Renal cortex interstitium (tissue), 11 donors: ENCODE measurements at regions not wholly inside any gene's neighbourhood (a gene's known extent, or its start where the extent isn't known, plus 50 kb on each side); places are given as distances from the start of the nearest gene placed in this dataset.

ENCODE experiments used
- DNase-seq, 11 donors: peaks; one replicate each; pipeline ENCODE4 v3.0.0-alpha.2; 2013; ENCODE audit warnings: low read depth in 9 of 11, low spot score in 4 of 11; ENCODE audit errors: extremely low read depth in 1 of 11

DNA sequence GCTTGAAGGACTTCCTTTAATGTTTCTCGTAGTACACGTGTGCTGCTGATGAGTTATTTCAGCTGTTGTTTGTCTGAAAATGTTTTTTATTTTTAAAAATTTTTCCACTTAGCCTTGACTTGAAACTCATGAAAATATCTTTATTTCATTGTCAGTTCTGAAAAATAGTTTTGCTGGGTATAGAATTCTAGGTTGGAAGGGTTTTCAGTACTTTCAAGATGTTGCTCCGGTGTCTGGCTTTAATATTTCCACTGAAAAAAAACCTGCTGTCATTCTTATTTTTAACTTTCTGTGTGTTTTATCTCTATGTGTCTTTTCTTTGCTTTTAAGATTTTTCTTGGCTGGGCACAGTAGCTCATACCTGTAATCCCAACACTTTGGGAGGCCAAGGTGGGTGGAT is 103.8 kb downstream of the UNCX start:
- no peak for DNase-seq

DNA sequence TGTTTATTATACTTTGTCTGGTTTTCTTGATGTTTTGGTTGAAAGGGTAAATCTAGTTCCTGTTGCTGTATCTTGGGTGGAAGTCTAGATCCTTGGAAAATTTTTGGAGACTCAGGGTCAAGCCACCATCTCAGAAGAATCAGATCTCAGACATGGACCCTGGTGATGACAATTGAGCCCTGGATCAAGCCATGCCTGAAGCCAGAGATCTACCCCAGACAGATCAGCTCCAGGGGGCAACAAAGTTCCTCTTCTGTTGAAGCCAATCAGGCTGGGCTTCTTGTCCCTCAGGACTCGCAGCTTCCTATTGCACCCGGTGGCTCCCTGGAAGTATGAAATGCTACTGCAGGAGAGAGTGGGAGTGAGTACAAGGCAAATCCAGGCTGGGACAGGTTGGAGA is 106.9 kb downstream of the UNCX start:
- DNase-seq = no peak

DNA sequence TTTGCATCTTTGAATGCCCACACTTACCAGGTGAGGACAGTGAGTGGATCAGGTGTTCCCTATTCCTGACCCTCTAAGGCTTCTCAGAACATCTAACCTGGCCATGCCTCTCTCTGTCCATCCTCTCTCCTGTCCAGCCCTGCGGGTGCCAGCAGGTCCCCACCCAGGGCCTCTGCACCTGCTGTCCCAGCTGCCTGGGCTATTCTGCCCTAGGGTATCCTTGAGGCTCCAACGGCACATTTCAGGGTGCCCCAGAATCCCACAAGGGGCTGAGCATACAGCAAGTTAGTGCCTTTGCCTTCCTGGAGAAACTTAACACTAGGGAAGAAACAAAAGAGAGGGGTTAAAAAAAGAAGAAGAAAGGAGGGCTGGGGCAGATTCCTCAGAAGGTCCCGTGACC is 107.4 kb downstream of the UNCX start:
- no peak for DNase-seq

DNA sequence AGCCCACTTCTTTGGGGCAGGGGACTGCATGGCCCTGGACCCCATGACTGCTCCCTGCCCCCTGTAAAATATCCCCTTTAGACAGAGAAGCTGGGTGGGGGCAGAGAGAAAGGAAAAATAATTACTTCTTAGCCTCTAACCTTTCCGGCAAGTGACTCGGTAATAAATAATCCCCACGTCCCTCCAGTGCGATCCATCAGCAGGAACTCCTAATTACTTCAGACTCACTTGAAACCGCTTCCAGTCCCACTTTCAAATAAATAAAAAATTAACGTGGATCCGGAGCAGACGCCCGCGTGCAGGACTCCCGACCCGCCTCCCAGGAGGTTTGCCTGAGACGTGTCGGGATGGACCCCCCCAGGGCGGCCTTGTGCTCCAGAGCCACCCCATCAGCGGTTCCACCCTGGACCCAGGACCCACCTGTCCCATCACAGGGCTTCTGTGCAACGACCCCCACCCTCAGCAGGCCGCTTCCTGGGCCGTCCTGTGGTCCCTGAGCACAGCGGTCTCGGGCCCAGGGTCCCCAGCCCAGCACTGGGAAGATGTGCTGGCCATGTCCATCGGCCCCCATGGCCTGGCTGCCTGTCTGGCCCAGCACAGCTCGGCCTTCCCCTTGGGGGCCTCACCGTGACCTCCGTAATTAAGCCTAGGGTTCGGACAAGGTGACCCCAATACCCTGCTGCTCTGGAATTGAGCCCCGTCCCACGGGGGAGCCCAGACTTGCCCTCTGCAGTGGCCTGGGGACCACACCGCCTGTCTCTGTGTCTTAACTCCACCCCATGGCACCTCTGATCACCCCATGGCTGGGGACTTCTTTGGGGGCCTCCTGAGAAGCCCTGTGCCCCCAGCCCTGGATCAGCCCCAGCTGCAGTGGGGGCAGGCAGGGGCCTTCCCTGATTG is 108.0 kb downstream of the UNCX start:
- no peak for DNase-seq

DNA sequence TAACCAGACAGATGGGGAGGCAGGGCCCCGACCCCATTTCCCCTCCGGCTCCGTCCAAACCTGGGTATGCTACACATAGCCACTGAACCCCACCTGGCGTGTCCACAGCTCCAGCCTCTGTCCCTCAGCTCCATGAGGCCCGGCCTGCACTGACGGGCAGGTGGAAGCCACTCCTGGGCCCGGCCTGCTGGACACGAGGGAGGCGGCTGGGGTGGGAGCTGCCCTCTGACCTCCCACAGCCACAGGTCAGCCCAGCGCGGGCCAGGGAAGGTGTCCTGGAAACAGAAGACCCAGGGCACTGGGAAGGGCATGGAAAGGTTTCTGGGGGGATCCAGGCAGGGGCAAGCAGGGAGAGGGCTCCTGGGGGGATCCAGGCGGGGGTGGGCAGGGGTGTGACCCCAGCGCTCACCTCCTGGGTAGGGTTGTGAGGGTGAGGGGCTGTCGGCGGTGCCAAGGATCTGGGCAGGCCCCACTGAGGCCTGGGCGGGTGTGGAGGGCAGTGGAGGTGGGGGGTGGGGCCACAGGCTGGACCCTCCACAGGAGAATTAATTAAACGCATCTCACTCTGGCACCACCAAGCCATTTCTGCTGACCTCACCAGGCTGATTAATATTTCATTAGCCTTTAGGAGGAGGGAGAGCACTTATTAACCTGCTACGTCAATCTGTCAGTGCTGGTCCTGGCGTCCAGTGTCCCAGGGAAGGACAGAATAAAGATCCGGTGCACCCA is 108.9 kb downstream of the UNCX start:
- no peak for DNase-seq

DNA sequence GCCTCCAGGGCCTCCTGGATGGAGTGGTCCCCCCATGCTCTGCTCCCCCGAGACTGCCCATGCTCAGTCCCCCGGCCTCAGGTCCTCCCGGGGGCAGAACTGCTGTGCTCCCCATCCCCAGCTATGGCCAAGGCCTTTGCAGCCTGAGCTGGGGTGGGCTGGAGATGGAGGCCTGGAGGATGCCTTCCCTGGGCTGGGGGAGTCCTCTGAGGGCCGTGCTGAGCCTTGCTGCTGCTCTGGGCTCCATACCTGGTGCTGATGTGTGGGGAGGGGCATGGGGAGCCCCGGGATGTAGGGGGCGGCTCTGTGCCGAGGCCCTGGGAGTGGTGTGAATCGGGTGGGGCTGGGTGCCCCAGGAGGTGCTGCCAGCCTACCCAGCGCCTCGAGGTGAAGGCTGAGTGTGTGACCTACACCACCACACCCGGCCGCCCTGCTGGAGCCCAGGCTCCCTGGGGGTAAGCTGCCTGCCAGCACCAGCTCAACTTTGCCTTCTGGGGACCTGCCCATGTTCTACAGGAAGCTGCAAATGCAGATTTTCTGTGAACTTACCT is 109.5 kb downstream of the UNCX start:
- no peak for DNase-seq

DNA sequence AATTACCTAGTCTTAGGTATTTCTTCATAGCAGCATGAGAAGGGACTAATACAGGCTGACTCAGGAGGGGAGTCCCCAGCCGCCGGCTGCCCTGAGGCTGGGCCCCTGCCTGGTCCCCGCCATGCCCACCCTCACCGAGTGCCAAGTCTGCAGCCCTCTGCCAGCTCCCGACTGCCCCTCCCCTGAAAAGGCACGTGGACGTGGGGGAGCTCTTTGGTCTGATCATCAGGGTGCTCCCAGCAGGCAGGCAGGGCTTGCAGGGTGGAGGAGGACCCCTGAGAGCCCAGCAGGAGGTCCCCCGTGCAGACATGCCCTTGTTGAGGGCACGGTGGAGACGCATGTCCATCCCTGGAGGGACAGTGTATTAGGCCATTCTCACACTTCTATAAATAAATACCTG is 110.9 kb downstream of the UNCX start:
- DNase-seq = no peak

DNA sequence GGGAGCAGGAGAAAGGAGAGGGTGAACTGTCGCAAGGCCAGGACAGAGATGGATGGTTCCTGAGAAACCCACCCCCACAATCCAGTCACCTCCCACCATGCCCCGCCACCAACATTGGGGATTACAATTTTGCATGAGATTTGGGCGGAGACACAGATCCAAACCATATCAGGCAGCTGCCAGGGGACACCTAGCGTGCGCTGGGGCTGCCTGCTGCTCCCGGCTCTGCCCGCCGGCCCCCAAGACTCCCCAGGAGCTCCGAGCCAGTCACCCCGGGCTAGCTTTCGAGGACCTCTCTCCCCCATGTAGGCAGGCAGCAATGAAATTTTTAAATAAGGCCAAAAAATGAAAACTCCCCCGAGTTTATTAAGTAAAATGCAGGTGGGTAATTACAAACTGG is 111.7 kb downstream of the UNCX start:
- no peak for DNase-seq

DNA sequence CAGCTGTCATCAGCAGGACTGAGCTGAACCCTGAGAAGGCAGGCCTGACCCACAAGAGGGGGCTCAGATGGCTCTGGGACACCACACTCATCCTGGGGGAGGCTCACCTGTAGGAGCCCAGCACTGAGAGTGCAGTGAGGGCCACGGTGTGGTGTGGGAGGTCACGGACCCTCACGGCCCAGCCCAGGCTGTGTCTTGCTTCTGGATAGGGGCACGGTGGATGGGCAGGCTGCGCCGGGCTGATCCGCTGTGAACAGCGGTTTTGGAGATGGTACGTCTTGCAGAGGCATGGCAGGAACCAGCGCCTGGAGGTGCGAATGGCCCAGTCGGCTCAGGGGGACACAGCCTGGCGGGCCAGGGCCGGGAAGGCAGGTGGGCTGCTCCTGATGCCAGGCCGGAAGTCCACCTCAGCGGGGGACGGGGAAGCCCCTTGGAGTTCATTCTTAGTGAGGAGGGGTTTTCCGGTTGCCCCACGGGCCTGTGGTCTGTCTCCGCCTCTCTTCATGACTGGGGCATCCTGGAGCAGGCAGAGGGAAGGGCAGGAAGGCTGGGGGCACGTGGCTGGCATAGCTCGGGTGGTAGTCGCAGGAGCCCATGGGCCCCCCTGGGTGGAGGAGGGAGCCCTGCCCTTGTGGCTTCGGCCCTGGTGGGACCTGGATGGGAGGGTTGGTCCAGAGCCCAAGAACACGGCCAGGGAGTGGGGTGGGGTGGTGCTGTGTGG is 112.5 kb downstream of the UNCX start:
- no peak for DNase-seq

DNA sequence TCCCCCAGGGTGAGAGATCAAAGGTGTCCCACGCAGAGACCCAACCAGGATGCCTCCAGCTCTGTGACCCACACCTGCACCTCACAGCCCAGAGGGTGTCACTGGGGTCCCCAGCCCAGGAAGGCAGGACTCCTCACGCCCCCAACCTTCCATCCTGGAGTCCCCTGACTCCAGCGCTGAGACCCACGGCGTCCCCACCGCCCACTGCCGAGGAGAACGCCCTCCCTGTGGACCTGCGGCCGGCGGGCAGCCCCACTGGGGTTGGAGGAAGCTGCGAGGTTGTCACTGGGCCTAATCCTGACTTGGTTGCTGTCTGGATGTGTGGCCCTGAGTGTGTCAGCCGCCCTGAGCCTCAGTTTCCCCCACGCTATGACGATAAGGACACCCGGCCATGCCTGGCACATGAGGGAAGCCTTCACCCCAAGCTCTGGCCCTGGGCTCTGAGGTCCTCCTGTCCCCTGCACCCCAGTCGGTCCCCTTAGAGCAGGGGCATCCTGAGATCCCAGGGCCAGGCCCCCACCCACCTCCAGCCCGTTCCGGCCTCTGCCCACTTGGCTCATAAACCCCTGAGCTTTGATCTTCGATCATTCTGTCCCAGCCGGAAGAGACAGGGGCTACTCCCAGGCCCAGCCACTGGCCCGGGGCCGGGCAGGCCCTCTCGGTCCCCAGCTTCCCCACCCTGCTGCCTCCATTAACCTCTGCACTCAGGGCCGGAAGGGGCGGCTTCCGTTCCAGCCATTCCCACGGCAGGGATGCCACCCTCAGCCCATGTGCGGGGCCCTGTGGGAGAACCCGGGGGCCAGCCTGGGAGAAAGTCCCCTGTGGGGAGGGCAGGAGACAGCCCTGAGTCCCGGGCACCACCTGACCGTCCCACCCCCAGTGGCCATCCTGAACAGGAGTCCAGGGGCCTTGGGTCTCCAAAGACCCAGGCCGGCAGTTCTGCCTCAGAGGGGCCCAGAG is 113.2 kb downstream of the MICALL2 start:
- DNase-seq = no peak

DNA sequence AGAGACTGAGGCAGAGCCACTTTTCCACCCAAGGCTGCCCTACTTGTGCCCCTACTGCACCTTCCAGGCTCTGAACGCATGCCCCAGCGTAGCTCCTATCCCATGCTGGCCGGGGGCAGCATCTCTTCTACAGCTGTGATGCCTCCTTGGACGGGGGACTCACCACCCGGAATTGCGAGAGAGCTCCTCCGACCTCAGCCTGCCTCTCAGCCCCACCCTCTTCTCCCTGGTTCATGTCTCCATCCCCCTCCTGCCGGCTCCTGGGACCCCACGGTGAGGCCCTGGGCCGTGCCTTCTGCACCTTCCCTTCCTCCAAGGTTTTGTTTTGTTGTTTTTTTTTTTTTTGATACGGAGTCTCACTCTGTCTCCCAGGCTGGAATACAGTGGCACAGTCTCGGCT is 112.4 kb downstream of the MICALL2 start:
- DNase-seq = no peak

DNA sequence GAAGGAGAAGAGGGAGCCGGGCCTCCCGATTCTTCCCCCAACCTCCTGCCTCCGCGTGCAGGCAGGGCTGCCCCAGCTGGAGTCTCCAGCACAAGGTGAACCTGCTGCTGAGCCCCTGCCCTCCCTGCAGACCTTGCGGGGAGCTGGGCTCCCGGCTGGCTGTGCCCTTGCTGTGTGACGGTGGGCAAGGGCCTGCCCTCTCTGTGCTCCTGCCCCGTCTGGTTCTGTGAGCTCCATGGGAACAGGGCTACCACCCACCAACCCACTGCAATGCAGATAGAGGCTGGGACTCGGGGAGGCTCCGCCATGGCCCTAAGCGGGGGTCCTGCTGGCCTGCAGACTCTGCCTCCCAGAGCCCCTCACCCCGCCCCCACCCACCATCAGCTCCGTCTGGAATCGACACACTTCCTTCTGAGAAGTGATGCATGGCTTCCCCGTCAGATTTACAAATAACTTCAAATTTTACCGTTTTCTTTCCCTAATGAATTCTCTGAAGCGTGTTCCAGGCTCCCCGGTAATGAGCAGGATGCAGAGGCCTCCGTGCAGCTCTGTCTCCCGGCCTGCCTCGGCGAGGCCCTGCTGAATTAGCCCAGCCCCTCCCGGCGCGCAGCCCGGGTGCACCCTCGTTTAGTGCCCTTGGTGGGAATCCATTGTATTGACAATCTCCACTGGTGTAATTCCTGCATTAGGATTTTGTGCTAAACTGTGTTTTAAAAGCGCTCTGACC is 111.0 kb downstream of the MICALL2 start:
- no peak for DNase-seq

DNA sequence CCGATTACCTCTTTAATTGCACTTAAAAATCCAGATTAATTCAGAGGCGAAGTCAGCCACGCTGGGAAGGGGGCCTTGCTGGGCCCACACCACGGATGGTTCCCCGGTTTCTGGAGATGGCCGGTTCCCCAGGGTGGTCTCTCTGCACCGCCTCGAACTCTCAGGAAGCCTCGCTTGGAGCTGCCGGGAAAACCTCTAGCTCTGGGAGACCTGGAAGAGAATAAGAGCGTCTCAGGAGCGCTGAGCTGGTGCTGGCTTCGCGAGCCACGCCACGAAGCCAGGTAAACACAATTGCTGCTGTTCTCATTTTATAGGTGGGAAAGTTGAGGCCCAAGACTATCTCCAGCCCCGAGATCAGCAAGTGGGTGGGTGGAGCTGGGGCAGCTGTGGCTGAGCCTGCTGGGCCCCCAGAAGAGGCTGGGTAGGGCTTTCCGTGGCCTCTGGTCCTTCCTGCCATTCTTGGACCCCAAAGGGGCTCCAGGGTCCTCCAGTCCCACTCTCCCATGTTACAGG is 110.4 kb downstream of the MICALL2 start:
- DNase-seq = no peak

DNA sequence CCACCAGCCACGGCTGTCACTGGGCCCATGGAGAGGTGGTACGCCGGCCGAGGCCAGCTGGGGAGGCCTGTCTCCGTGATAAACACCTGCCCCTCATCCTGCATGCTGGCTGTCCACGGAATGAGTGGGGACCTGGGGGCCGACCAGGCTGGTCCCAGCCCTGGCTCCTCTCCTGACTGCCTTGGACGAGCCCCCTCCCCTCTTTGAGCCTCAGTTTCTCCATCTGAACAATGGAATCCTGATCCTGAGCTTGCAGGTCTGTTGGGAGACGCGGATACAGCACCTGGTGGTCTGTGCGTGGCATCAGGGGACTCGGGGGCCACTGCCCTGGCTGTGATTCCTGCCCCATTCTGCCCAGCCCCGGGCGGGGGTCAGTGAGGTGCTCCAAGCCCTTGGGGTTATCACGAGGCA is 109.9 kb downstream of the MICALL2 start:
- no peak for DNase-seq

DNA sequence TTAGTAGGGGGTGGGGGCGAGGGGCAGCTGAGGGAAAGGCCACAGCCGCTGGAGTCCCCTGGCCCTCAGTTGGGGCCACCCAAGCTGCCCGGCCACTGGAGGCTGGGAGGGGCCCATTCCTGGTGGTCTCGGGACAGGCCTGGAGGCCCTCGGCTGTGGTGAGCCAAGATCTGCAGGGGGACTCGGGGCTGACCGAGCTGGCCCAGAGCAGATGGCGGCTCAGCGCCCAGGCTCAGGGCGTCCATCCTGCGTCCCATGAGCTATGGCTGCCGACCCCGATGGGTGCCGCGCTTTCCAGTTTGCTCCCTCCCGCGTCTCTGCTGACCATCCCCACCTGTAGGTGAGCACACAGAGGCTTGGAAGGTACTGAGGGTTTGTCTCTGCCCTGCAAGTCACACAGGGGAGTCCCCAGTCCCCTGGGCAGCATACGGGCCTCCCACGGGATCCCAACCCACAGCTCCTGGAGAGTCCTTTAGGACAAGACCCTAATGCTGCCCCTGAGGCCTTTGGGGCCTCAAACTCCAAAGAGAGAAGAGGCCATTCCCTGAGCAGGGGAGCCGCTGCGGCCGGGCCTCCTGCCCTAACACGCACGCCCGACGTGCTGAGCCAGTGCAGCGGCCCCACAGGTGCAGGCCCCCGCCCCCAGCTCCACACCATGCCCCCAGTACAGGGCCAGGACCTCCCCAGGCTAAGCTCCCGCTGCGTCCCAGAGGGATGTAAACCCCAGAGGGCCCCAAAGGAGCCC is 107.2 kb downstream of the MICALL2 start:
- DNase-seq = no peak

DNA sequence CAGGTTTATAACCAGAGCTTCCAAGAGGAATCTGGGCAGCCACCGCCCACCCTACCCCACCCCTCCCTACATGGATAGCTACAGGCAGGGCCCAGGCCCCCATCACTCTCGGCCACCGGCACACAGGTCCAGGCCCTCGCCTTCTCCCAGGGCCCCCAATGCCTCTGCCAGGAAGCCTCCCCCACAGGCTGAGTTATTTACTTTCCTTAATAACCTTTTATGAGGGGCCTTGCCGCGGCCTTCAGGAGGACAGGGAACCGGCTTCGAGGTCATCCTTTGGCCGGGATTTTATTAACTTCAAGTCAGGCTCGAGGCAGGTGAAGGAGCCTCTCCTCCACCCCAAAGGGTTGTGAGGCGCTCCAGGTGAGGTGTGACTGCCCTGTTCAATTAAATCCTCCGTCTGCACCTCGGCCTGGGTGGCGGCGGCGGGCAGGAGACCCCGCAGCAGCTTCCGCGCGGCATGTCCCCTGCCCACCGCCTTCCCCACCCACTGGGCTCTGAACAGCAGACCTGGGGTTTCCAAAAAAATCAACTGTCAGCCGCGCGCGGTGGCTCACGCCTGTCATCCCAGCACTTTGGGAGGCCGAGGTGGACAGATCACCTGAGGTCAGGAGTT is 106.5 kb downstream of the MICALL2 start:
- no peak for DNase-seq
